ENCODE measurements at regions not wholly inside any gene's neighbourhood (a gene's known extent, or its start where the extent isn't known, plus 50 kb on each side); places are given as distances from the start of the nearest gene placed in this dataset.

DNA sequence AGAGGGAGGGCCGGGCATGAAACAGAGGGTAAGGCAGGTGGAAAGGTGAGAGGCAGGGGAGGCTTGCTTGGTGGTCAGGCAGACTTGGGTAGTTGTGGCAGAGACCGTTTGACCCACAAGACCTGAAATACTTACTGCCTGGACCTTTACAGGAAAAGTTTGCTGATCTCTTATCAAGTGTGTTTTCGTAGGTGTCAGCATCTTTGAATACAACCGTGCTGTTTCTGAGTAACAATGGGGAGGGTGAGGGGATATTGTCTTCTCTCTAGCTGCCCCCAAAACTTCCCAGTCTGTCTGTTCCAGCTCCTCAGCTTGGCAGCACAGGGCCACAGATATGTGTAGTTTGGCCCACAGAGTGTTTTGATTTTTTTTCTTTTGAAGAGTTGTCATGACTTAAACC lies 212.5 kb upstream of the MPHOSPH6 start:
- Histone ChIP-seq H3K36me3 (ENCODE audit: control insufficient read depth, insufficient read depth, low read length, severe bottlenecking) (no peaks in the 10 kb centered on the region), H3K27me3 (replicated peaks; ENCODE audit: control insufficient read depth, insufficient read depth, low read length) (peaks cover 3% of the 10 kb centered on the region), H3K4me3 (ENCODE audit: low read length) (no peak overlapping the region), H3K9me3 (ENCODE audit: control insufficient read depth, low read length) (no peaks in the 10 kb centered on the region), H3K9ac (ENCODE audit: low read length) (no peak overlapping the region), H3K4me1 (ENCODE audit: control insufficient read depth, insufficient read depth, low read length) (no peaks in the 10 kb centered on the region)
- no peak for DNase-seq (ENCODE audit: low read depth)

DNA sequence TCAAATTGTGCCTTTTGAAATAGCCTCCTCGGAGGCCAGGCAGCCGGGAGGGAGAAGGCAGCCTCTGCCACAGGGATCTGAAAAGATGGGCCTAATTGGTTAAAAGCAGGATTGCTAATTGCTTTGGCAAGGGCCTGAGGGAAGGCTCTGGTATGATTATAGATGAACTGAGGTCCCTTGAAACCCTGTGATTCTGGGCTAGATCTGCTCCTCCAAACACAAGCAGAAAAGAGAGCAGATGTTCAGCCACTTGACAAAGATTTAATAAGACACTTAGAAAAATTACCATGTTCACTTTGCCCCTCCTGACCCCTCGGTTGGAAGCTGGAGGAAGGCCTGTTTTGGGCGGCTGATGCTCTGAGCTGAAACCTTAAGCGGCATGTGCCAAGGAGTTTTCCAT lies 209.5 kb upstream of the MPHOSPH6 start:
- H3K9me3 ChIP-seq (ENCODE audit: control insufficient read depth, low read length), result no peaks in the 10 kb centered on the region
- DNase-seq (ENCODE audit: low read depth), result no peak
- H3K4me3 ChIP-seq (ENCODE audit: low read length), result no peak overlapping the region

DNA sequence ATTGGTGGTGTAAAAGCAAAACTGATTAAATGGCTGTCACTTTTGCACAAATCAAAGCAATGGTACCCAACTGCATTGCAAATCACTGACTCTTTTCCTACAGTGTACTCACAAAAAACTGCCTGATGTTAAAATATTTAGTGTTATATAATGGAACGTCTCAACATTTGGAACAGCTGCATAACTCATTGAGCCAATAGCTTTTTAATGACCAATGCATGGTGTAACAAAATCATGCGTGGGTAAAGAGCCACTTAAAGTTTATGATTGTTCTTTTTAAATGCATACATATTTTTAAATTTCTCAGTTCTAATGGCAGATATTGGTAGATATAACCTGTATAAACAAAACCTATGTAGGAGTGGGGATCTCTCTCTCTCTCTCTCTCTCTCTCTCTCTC lies 204.0 kb upstream of the MPHOSPH6 start:
- Histone ChIP-seq H3K9me3 (ENCODE audit: control insufficient read depth, low read length) (no peaks in the 10 kb centered on the region), H3K4me1 (ENCODE audit: control insufficient read depth, insufficient read depth, low read length) (no peaks in the 10 kb centered on the region), H3K36me3 (ENCODE audit: control insufficient read depth, insufficient read depth, low read length, severe bottlenecking) (no peaks in the 10 kb centered on the region), H3K27me3 (replicated peaks; ENCODE audit: control insufficient read depth, insufficient read depth, low read length) (no peaks in the 10 kb centered on the region), H3K4me3 (ENCODE audit: low read length) (no peak overlapping the region), H3K9ac (ENCODE audit: low read length) (no peak overlapping the region)
- no peak for DNase-seq (ENCODE audit: low read depth)

More for the DNA sequence above, 209.5 kb upstream of the MPHOSPH6 start:
- no peaks in the 10 kb centered on the region for H3K27me3 ChIP-seq (replicated peaks; ENCODE audit: control insufficient read depth, insufficient read depth, low read length)
- no peaks in the 10 kb centered on the region for H3K4me1 ChIP-seq (ENCODE audit: control insufficient read depth, insufficient read depth, low read length)
- H3K9ac ChIP-seq (ENCODE audit: low read length), result no peak overlapping the region
- no peaks in the 10 kb centered on the region for H3K36me3 ChIP-seq (ENCODE audit: control insufficient read depth, insufficient read depth, low read length, severe bottlenecking)

DNA sequence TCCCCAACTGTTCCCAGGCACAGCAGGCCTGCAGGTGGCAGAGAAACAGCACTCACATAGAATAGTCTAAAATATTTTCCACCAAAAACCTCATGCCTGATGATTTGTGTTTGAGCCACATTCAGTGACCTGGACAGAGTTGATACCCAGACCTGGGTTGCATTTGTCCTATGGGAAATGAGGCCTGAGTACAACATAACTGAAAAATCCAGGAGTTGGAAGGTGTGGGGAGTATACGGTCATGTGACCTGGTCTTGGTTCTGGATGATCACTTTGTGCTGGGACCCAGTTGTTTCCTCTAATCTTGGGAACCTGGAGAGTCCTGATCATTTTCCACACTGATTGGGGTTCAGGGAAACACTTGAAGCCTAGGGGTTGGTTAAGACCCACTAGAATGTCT lies 200.3 kb upstream of the MPHOSPH6 start:
- Histone ChIP-seq H3K36me3 (ENCODE audit: control insufficient read depth, insufficient read depth, low read length, severe bottlenecking) (no peaks in the 10 kb centered on the region), H3K4me1 (ENCODE audit: control insufficient read depth, insufficient read depth, low read length) (no peaks in the 10 kb centered on the region), H3K9ac (ENCODE audit: low read length) (no peak overlapping the region), H3K9me3 (ENCODE audit: control insufficient read depth, low read length) (no peaks in the 10 kb centered on the region), H3K4me3 (ENCODE audit: low read length) (no peak overlapping the region), H3K27me3 (replicated peaks; ENCODE audit: control insufficient read depth, insufficient read depth, low read length) (peaks cover 3% of the 10 kb centered on the region)
- DNase-seq (ENCODE audit: low read depth), result no peak

DNA sequence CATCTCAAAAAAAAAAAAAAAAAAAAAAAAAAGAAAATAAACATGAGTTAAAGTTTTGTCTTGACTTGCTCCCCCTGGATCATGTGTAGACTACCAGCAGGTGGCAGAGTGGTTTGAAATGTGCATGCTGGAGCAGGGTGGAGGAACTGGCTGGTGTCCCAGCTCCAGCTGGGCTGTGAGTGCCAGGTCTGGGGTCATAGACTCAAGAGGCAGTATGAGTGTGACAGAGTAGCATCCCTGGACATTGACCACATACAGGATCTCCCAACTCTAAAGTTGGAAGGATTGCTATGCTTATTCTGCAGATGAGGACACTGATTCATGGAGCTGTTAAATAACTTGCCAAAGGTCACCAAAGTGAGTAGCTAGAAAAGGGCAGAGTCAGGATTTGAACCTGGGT lies 198.0 kb upstream of the MPHOSPH6 start:
- peak; percentile 28 for DNase-seq (ENCODE audit: low read depth)
- no peaks in the 10 kb centered on the region for H3K4me1 ChIP-seq (ENCODE audit: control insufficient read depth, insufficient read depth, low read length)
- H3K9ac ChIP-seq (ENCODE audit: low read length), result no peak overlapping the region
- H3K9me3 ChIP-seq (ENCODE audit: control insufficient read depth, low read length), result no peaks in the 10 kb centered on the region
- H3K4me3 ChIP-seq (ENCODE audit: low read length), result no peak overlapping the region
- no peaks in the 10 kb centered on the region for H3K36me3 ChIP-seq (ENCODE audit: control insufficient read depth, insufficient read depth, low read length, severe bottlenecking)
- H3K27me3 ChIP-seq (replicated peaks; ENCODE audit: control insufficient read depth, insufficient read depth, low read length), result peaks cover 7% of the 10 kb centered on the region

DNA sequence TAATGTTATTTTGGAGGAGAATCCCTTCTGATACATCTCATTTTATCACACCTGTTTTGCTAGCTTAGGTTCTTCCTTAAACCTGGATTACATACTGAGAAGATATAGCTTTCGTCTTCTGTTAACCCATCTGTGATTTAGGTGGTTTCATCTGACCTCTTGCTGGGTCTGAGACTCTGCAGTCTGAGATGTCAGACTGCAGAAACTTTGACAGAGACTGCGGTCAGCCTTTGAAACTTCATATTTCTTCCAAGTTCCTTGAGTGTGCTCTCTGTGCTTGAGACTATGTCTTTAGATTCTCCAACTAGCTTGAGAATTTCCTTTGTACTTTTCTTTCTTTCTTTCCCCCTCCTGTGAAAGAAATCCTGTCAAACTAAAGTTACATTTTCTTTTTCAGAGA lies 196.4 kb upstream of the MPHOSPH6 start:
- no peak overlapping the region for H3K4me3 ChIP-seq (ENCODE audit: low read length)
- H3K36me3 ChIP-seq (ENCODE audit: control insufficient read depth, insufficient read depth, low read length, severe bottlenecking), result no peaks in the 10 kb centered on the region
- no peaks in the 10 kb centered on the region for H3K9me3 ChIP-seq (ENCODE audit: control insufficient read depth, low read length)
- H3K27me3 ChIP-seq (replicated peaks; ENCODE audit: control insufficient read depth, insufficient read depth, low read length), result peaks cover 7% of the 10 kb centered on the region
- DNase-seq (ENCODE audit: low read depth), result no peak
- H3K9ac ChIP-seq (ENCODE audit: low read length), result no peak overlapping the region
- no peaks in the 10 kb centered on the region for H3K4me1 ChIP-seq (ENCODE audit: control insufficient read depth, insufficient read depth, low read length)

DNA sequence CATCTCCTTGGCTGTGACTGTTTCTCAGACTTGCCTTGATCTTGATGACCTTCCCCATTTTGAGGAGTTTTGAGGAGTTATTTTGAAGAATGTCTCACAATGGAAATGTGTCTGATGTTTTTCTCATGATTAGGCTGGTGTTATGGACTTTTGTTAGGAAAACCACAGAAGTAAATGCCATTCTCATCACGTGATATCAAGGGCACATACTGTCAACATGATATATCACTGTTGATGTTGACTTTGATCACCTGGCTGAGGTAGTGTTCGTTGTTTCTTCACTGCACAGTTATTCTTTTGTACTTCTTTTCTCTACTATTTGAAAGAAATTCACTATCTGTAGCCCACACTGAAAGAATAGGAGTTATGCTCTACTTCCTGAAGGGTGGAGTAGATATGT lies 194.7 kb upstream of the MPHOSPH6 start:
- Histone ChIP-seq H3K9me3 (ENCODE audit: control insufficient read depth, low read length) (no peaks in the 10 kb centered on the region), H3K36me3 (ENCODE audit: control insufficient read depth, insufficient read depth, low read length, severe bottlenecking) (no peaks in the 10 kb centered on the region), H3K4me3 (ENCODE audit: low read length) (no peak overlapping the region), H3K9ac (ENCODE audit: low read length) (no peak overlapping the region), H3K4me1 (ENCODE audit: control insufficient read depth, insufficient read depth, low read length) (no peaks in the 10 kb centered on the region), H3K27me3 (replicated peaks; ENCODE audit: control insufficient read depth, insufficient read depth, low read length) (peaks cover 7% of the 10 kb centered on the region)
- DNase-seq (ENCODE audit: low read depth), result no peak

DNA sequence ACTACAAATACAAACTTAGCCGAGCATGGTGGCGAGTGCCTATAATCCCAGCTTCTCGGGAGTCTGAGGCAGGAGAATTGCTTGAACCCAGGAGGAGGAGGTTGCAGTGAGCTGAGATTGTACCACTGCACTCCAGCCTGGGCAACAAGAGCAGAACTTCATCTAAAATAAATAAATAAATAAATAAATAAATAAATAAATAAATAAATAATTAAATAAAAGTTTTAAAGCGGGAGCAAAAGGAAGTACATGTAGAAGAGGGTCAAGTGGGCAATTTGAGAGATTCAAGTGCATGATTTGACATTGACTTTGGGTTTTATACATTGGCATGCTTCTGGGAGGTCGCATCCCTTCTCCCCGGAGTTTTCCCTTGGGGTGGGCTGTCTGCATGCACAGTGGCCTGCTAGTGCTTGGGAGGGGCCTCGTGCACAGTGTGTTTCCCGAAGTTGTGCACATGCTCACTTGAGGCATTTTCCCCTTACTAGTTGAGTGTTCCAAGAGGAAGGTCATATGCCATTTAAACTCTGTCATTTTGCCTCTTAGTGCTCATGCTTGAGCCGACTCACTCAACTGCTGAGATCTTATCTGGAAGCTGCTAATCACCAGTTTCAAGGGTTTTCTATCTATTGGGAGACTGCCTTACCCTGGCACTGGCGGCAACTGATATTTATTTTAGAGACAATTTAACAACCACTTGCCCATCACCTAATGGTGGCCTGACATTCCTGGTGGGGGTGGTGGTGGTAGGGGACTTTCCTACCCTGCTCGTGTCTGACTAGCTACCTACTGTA lies 193.2 kb upstream of the MPHOSPH6 start:
- Histone ChIP-seq H3K4me3 (ENCODE audit: low read length) (no peak overlapping the region), H3K9me3 (ENCODE audit: control insufficient read depth, low read length) (no peaks in the 10 kb centered on the region), H3K9ac (ENCODE audit: low read length) (no peak overlapping the region), H3K4me1 (ENCODE audit: control insufficient read depth, insufficient read depth, low read length) (no peaks in the 10 kb centered on the region), H3K36me3 (ENCODE audit: control insufficient read depth, insufficient read depth, low read length, severe bottlenecking) (no peaks in the 10 kb centered on the region), H3K27me3 (replicated peaks; ENCODE audit: control insufficient read depth, insufficient read depth, low read length) (peaks cover 7% of the 10 kb centered on the region)
- no peak for DNase-seq (ENCODE audit: low read depth)

DNA sequence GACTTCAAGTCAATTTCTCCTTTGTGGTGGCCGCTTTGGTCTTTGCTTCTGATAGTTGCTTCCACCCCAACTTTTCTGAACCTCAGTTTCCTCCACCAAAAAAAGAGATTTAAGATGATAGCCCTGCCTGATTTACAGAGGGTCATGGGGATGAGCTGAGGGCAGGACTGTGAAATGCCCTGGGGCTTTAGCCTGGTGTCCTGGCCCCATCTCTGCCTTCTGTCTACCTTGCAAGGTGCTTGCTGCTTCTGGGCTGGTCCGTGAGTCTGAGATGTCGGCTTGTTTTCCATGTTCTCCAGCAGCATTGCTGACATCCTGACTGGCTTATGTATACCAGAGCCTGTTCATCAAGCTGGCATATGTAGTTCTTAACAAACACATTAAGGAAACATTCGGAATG lies 191.9 kb upstream of the MPHOSPH6 start:
- H3K4me3 ChIP-seq (ENCODE audit: low read length), result no peak overlapping the region
- H3K9me3 ChIP-seq (ENCODE audit: control insufficient read depth, low read length), result no peaks in the 10 kb centered on the region
- H3K36me3 ChIP-seq (ENCODE audit: control insufficient read depth, insufficient read depth, low read length, severe bottlenecking), result no peaks in the 10 kb centered on the region
- DNase-seq (ENCODE audit: low read depth), result no peak
- no peaks in the 10 kb centered on the region for H3K4me1 ChIP-seq (ENCODE audit: control insufficient read depth, insufficient read depth, low read length)
- H3K27me3 ChIP-seq (replicated peaks; ENCODE audit: control insufficient read depth, insufficient read depth, low read length), result peaks cover 4% of the 10 kb centered on the region
- H3K9ac ChIP-seq (ENCODE audit: low read length), result no peak overlapping the region

DNA sequence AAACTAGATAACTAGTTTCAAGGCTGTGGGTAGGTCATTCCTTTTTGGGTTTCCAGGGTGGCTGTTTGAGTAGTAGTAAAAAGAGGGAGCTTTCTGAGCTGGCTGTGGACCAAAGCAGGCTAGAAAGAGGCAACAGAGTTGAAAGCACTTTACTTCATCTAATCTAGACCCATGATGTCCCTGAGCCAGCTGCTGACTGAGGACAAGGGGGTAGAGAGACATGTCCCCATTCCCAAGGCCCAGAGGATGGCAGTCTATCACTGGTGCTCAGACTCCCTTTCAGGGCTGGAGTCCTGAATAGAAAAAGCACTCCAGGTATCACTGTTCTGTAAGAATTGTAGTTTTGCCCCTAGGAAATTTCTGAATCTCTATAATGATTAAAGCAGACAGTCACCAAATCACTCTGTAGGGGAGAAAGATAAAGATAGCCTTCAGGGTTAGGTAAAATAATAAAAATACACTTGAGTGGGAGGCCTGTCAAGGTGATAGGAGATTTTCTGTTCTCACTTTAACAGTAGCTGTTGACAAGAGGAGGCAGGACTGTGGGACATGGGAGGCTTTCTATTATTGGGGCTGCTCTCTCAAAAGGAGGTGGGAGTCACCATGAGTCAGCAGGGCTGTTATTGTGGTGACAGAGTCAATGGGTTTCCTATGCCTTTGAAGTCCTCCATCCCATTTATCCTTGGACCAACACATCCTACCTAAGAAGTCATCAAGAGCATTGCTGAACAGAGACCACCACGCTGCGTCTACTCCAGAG lies 190.2 kb upstream of the MPHOSPH6 start:
- no peaks in the 10 kb centered on the region for H3K9me3 ChIP-seq (ENCODE audit: control insufficient read depth, low read length)
- no peak for DNase-seq (ENCODE audit: low read depth)
- H3K4me3 ChIP-seq (ENCODE audit: low read length), result no peak overlapping the region
- H3K36me3 ChIP-seq (ENCODE audit: control insufficient read depth, insufficient read depth, low read length, severe bottlenecking), result no peaks in the 10 kb centered on the region
- no peak overlapping the region for H3K9ac ChIP-seq (ENCODE audit: low read length)
- peaks cover 4% of the 10 kb centered on the region for H3K27me3 ChIP-seq (replicated peaks; ENCODE audit: control insufficient read depth, insufficient read depth, low read length)
- H3K4me1 ChIP-seq (ENCODE audit: control insufficient read depth, insufficient read depth, low read length), result no peaks in the 10 kb centered on the region

DNA sequence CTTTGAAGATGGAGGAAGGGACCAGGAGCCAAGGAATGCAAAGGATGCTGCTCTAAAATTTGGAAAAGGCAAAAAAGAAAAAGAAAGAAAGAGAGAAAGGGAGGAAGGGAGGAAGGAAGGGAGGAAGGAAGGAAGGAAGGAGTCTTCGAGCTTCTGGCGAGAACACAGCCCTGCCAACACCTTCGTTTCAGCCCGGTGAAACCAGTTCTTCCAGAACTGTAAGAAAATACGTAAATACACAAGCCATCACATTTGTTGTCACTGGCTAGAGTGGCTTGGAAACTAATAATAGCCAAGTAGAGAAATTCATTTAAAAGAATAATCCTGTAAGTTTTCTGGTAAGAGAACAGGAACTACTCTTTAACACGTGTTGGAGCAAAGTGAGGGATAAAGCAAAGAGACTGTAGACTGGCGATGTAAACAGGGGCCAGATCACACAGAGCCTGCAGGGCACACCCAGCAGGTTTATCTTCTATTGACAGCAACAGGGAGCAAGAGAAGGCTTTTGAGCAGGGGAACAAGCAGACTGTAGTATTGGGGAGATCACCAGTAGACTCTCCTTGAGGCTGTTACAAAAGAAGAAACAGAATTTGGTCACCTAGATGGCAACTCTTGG lies 188.7 kb upstream of the MPHOSPH6 start:
- H3K27me3 ChIP-seq (replicated peaks; ENCODE audit: control insufficient read depth, insufficient read depth, low read length), result no peaks in the 10 kb centered on the region
- no peaks in the 10 kb centered on the region for H3K36me3 ChIP-seq (ENCODE audit: control insufficient read depth, insufficient read depth, low read length, severe bottlenecking)
- H3K9me3 ChIP-seq (ENCODE audit: control insufficient read depth, low read length), result peaks cover 1% of the 10 kb centered on the region
- no peak overlapping the region for H3K4me3 ChIP-seq (ENCODE audit: low read length)
- no peak for DNase-seq (ENCODE audit: low read depth)
- H3K4me1 ChIP-seq (ENCODE audit: control insufficient read depth, insufficient read depth, low read length), result no peaks in the 10 kb centered on the region
- no peak overlapping the region for H3K9ac ChIP-seq (ENCODE audit: low read length)

All from adipocyte (in vitro differentiated cells).